Neural cell (in vitro differentiated cells): ENCODE measurements at regions not wholly inside any gene's neighbourhood (a gene's known extent, or its start where the extent isn't known, plus 50 kb on each side); places are given as distances from the start of the nearest gene placed in this dataset.

ENCODE experiments used
- H2AFZ ChIP-seq: fragments of 200-600, 300-800 bp; sonication (generic), shearing (Covaris generic); 2 replicates; pipeline ENCODE4 v1.6.0; 2014; ENCODE audit warnings: low read depth, mild to moderate bottlenecking, antibody characterized with exemption, low read length, moderate library complexity
- H3F3A ChIP-seq: fragments of 200-600 bp; shearing (Covaris generic); 2 replicates; pipeline ENCODE4 v1.6.1; 2016; ENCODE audit warnings: mild to moderate bottlenecking, moderate library complexity, mixed read lengths, antibody characterized with exemption, low read length; ENCODE audit not compliant: insufficient read depth, poor library complexity, severe bottlenecking
- H3K27ac ChIP-seq: fragments of 200-600, 300-800 bp; sonication (generic), shearing (Covaris generic); 2 replicates; pipeline ENCODE4 v1.5.1; 2014; ENCODE audit warnings: mild to moderate bottlenecking, low read length, moderate library complexity
- H3K27me3 ChIP-seq: fragments of 300-800, 200-600 bp; sonication (generic), shearing (Covaris generic); 2 replicates; pipeline ENCODE4 v1.6.0; 2014; ENCODE audit warnings: mild to moderate bottlenecking, low read depth, low read length, moderate library complexity; ENCODE audit not compliant: insufficient read depth
- H3K36me3 ChIP-seq: fragments of 300-800, 200-600 bp; sonication (generic), shearing (Covaris generic); 2 replicates; pipeline ENCODE4 v1.5.1; 2014; ENCODE audit warnings: mild to moderate bottlenecking, antibody characterized with exemption, low read length, moderate library complexity; ENCODE audit not compliant: insufficient read depth
- H3K4me2 ChIP-seq: fragments of 300-800, 200-600 bp; sonication (generic), shearing (Covaris generic); 2 replicates; pipeline ENCODE4 v1.6.0; 2014; ENCODE audit warnings: mild to moderate bottlenecking, low read length
- H3K4me3 ChIP-seq: fragments of 300-800, 200-600 bp; sonication (generic), shearing (Covaris generic); 2 replicates; pipeline ENCODE4 v1.5.1; 2014; ENCODE audit warnings: mild to moderate bottlenecking, low read length, moderate library complexity
- H3K79me2 ChIP-seq: fragments of 200-600 bp; shearing (Covaris generic); replicated peaks from 2 replicates; pipeline ENCODE4 v1.6.0; 2014; ENCODE audit warnings: mild to moderate bottlenecking, low read length, moderate library complexity; ENCODE audit not compliant: insufficient read depth
- H3K9ac ChIP-seq: fragments of 300-800, 200-600 bp; sonication (generic), shearing (Covaris generic); 2 replicates; pipeline ENCODE4 v1.6.1; 2016; ENCODE audit warnings: mild to moderate bottlenecking, low read length, mixed read lengths
- H3K9me2 ChIP-seq: fragments of 200-600 bp; shearing (Covaris generic); 2 replicates; pipeline ENCODE4 v1.6.1; 2016; ENCODE audit warnings: mild to moderate bottlenecking, low read length, mixed read lengths; ENCODE audit not compliant: insufficient read depth
- H3K9me3 ChIP-seq: fragments of 200-600, 300-800 bp; sonication (generic), shearing (Covaris generic); 2 replicates; pipeline ENCODE4 v1.6.1; 2016; ENCODE audit warnings: mild to moderate bottlenecking, mixed run types, low read length, moderate library complexity, mixed read lengths
- H4K20me1 ChIP-seq: fragments of 200-600 bp; shearing (Covaris generic); 2 replicates; pipeline ENCODE4 v1.6.1; 2016; ENCODE audit warnings: mild to moderate bottlenecking, mixed run types; ENCODE audit not compliant: insufficient read depth
- EP300 ChIP-seq: fragments of 450-650 bp; conservative IDR thresholded peaks from 2 replicates; pipeline ENCODE4 v1.6.1; 2014; ENCODE audit warnings: antibody characterized with exemption, mild to moderate bottlenecking, moderate library complexity; ENCODE audit not compliant: poor library complexity, severe bottlenecking
- EZH2 ChIP-seq: fragments of 200-600, 300-800 bp; shearing (Covaris generic), sonication (generic); IDR thresholded peaks from 2 replicates; pipeline ENCODE4 v1.6.1; 2014; ENCODE audit warnings: antibody characterized with exemption, low read length, borderline replicate concordance, mild to moderate bottlenecking; ENCODE audit not compliant: insufficient read depth, poor library complexity, severe bottlenecking
- MXI1 ChIP-seq: fragments of 450-650 bp; conservative IDR thresholded peaks from 2 replicates; pipeline ENCODE4 v1.6.1; 2014; ENCODE audit warnings: antibody characterized with exemption, mild to moderate bottlenecking; ENCODE audit not compliant: poor library complexity, severe bottlenecking
- POLR2AphosphoS5 ChIP-seq: IDR thresholded peaks from 2 replicates; pipeline ENCODE4 v1.6.1; 2012
- RAD21 ChIP-seq: fragments of 450-650 bp; conservative IDR thresholded peaks from 2 replicates; pipeline ENCODE4 v1.6.1; 2014; ENCODE audit warnings: antibody characterized with exemption, mild to moderate bottlenecking, moderate library complexity
- SMC3 ChIP-seq: fragments of 450-650 bp; conservative IDR thresholded peaks from 2 replicates; pipeline ENCODE4 v1.6.1; 2014; ENCODE audit warnings: antibody characterized with exemption, mild to moderate bottlenecking, moderate library complexity; ENCODE audit not compliant: poor library complexity
- TAF1 ChIP-seq: IDR thresholded peaks from 2 replicates; pipeline ENCODE4 v1.6.1; 2012; ENCODE audit warnings: low read depth
- TF ChIP-seq, protein P1 (sequence below): fragments of 450-650 bp; IDR thresholded peaks from 2 replicates; pipeline ENCODE4 v1.5.1; 2014; ENCODE audit warnings: antibody characterized with exemption, mild to moderate bottlenecking, moderate library complexity; ENCODE audit not compliant: poor library complexity, severe bottlenecking
- TF ChIP-seq, protein P2 (sequence below): IDR thresholded peaks from 2 replicates; pipeline ENCODE4 v1.6.1; 2012; ENCODE audit warnings: borderline replicate concordance

DNA sequence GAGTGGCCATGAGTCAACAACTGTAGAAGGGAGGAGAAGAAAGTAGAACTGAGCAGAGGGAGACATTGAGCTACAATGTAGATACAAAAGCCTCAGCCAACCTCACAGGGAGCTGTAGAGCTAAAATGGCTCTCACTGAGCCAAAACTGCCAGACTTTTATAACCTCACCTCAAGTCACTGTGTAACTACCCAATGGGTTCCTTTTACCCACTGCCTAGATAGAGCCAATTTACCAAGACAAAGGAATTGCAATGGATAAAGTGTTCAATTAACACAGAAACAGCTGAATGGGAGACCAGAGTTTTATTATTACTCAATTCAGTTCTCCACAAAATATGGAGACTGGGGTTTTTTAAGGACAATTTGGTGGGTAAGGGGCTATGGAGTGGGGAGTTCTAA, 938.9 kb upstream of the GRIA3 start:
- Histone ChIP-seq H3K27ac (no peak overlapping the region), H3K79me2 (no peaks in the 10 kb centered on the region), H3K4me2 (no peak overlapping the region), H3K9me2 (no peaks in the 10 kb centered on the region), H3K27me3 (no peaks in the 10 kb centered on the region), H2AFZ (no peak overlapping the region), H3K4me3 (no peak overlapping the region), H3K9ac (no peak overlapping the region), H3K36me3 (no peaks in the 10 kb centered on the region), H3K9me3 (no peaks in the 10 kb centered on the region), H4K20me1 (no peaks in the 10 kb centered on the region), H3F3A (no peaks in the 10 kb centered on the region)
- TF ChIP-seq POLR2AphosphoS5 (no peak), EZH2 (no peak), SMC3 (no peak), RAD21 (no peak), EP300 (no peak), MXI1 (no peak), TAF1 (no peak)
- TF ChIP-seq, protein P1, sequence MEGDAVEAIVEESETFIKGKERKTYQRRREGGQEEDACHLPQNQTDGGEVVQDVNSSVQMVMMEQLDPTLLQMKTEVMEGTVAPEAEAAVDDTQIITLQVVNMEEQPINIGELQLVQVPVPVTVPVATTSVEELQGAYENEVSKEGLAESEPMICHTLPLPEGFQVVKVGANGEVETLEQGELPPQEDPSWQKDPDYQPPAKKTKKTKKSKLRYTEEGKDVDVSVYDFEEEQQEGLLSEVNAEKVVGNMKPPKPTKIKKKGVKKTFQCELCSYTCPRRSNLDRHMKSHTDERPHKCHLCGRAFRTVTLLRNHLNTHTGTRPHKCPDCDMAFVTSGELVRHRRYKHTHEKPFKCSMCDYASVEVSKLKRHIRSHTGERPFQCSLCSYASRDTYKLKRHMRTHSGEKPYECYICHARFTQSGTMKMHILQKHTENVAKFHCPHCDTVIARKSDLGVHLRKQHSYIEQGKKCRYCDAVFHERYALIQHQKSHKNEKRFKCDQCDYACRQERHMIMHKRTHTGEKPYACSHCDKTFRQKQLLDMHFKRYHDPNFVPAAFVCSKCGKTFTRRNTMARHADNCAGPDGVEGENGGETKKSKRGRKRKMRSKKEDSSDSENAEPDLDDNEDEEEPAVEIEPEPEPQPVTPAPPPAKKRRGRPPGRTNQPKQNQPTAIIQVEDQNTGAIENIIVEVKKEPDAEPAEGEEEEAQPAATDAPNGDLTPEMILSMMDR = no peak
- TF ChIP-seq, protein P2, sequence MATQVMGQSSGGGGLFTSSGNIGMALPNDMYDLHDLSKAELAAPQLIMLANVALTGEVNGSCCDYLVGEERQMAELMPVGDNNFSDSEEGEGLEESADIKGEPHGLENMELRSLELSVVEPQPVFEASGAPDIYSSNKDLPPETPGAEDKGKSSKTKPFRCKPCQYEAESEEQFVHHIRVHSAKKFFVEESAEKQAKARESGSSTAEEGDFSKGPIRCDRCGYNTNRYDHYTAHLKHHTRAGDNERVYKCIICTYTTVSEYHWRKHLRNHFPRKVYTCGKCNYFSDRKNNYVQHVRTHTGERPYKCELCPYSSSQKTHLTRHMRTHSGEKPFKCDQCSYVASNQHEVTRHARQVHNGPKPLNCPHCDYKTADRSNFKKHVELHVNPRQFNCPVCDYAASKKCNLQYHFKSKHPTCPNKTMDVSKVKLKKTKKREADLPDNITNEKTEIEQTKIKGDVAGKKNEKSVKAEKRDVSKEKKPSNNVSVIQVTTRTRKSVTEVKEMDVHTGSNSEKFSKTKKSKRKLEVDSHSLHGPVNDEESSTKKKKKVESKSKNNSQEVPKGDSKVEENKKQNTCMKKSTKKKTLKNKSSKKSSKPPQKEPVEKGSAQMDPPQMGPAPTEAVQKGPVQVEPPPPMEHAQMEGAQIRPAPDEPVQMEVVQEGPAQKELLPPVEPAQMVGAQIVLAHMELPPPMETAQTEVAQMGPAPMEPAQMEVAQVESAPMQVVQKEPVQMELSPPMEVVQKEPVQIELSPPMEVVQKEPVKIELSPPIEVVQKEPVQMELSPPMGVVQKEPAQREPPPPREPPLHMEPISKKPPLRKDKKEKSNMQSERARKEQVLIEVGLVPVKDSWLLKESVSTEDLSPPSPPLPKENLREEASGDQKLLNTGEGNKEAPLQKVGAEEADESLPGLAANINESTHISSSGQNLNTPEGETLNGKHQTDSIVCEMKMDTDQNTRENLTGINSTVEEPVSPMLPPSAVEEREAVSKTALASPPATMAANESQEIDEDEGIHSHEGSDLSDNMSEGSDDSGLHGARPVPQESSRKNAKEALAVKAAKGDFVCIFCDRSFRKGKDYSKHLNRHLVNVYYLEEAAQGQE = no peak

DNA sequence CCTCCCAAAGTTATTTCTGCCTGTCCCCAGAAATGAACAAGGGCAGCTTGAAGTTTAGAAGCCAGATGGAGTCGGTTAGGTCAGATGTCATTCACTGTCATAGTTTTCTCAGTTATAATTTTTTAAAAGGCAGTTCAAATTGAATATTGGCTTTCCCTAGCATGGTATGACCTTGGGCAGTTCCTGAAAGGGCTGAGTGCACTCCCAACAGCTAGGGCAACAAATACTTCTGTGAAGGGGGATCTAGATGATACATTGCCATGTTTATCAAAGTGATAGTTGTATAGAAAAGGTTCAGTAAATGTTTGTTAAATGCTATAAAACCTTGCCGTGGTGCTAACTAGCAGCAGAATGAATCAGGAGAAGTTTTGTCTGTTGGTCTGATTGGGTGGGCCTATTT, 938.1 kb upstream of the GRIA3 start:
- no peak overlapping the region for H3K4me3 ChIP-seq
- no peaks in the 10 kb centered on the region for H3K79me2 ChIP-seq
- H3K27me3 ChIP-seq = no peaks in the 10 kb centered on the region
- no peak overlapping the region for H2AFZ ChIP-seq
- TF ChIP-seq EZH2 = no peak
- TF ChIP-seq POLR2AphosphoS5 = no peak
- no peak for TF ChIP-seq TAF1
- no peak for TF ChIP-seq MXI1
- no peak for TF ChIP-seq EP300
- TF ChIP-seq RAD21 = no peak
- TF ChIP-seq, protein P1 = no peak
- TF ChIP-seq, protein P2 = no peak
- no peak for TF ChIP-seq SMC3
- no peaks in the 10 kb centered on the region for H3K9me2 ChIP-seq
- no peak overlapping the region for H3K9ac ChIP-seq
- no peak overlapping the region for H3K4me2 ChIP-seq
- H3K9me3 ChIP-seq = no peaks in the 10 kb centered on the region
- no peaks in the 10 kb centered on the region for H4K20me1 ChIP-seq
- no peaks in the 10 kb centered on the region for H3F3A ChIP-seq
- H3K36me3 ChIP-seq = no peaks in the 10 kb centered on the region
- no peak overlapping the region for H3K27ac ChIP-seq
